PFSK-1 (cell line): ENCODE measurements at regions not wholly inside any gene's neighbourhood (a gene's known extent, or its start where the extent isn't known, plus 50 kb on each side); places are given as distances from the start of the nearest gene placed in this dataset.

Experiments used
- POLR2AphosphoS5 ChIP-seq: IDR thresholded peaks from 2 replicates; pipeline ENCODE4 v1.6.1; 2012; ENCODE audit warnings: low read depth, mild to moderate bottlenecking, control low read depth, low read length, moderate library complexity
- TF ChIP-seq, protein P1 (sequence below), 2 experiments: IDR thresholded peaks; 2 replicates each; pipeline versions ENCODE4 v1.6.1 to v1.8.0; 2011 to 2012; ENCODE audit warnings: low read depth in 2 of 2, low read length in 2 of 2, control low read depth in 1 of 2, inconsistent platforms in 1 of 2, mild to moderate bottlenecking in 1 of 2, moderate library complexity in 1 of 2; ENCODE audit not compliant: insufficient read depth in 1 of 2

DNA sequence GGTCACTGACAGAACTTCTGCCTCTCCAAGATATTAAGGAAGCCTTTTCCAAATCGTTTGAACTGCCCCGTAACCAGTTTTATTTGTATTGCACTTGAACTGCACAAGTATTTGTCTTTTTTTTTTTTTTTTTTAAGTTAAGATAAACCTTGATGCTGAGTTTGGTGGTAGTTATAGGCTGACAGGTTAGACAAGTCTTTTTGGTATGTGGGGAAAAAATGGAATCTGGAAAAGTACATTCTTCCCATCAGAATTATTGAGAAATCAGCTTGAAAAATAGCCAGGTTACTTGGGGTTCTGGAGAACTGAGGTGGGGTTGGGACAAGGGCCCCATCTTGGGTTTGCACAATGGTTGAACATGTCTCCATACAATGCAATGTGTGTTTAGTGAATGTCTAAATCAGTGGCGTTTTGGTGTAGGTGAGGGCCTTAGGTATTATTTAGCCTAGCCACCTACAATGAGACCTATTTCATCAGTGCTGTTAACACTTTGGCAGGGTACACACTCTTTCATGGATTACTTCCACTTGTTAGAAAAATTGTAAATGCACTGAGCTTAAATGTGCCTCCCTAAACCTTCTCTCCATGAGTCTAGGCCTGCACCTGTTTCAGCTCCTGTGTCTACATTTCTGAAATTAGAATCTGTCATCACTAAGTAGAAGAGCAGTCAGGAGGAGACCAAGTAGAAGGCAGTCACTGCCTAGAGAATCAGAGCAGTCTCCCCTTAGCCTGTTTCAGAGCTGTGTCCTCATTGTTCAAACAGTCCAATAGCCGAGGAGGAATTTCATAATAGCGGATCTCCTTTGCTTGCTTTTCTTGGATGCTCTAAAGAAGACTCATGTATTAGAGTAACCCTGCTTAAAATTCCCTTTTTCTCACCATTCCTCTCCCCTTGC, 140.0 kb upstream of the HMHB1 start:
- TF ChIP-seq POLR2AphosphoS5, result no peak
- TF ChIP-seq, protein P1, sequence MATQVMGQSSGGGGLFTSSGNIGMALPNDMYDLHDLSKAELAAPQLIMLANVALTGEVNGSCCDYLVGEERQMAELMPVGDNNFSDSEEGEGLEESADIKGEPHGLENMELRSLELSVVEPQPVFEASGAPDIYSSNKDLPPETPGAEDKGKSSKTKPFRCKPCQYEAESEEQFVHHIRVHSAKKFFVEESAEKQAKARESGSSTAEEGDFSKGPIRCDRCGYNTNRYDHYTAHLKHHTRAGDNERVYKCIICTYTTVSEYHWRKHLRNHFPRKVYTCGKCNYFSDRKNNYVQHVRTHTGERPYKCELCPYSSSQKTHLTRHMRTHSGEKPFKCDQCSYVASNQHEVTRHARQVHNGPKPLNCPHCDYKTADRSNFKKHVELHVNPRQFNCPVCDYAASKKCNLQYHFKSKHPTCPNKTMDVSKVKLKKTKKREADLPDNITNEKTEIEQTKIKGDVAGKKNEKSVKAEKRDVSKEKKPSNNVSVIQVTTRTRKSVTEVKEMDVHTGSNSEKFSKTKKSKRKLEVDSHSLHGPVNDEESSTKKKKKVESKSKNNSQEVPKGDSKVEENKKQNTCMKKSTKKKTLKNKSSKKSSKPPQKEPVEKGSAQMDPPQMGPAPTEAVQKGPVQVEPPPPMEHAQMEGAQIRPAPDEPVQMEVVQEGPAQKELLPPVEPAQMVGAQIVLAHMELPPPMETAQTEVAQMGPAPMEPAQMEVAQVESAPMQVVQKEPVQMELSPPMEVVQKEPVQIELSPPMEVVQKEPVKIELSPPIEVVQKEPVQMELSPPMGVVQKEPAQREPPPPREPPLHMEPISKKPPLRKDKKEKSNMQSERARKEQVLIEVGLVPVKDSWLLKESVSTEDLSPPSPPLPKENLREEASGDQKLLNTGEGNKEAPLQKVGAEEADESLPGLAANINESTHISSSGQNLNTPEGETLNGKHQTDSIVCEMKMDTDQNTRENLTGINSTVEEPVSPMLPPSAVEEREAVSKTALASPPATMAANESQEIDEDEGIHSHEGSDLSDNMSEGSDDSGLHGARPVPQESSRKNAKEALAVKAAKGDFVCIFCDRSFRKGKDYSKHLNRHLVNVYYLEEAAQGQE (IDR thresholded peaks at IDR 0.05; ENCODE audit: insufficient read depth in 1 of 2, low read depth in 2 of 2, low read length in 2 of 2), result no peak
